Testis (tissue), 2 donors: ENCODE measurements at regions not wholly inside any gene's neighbourhood (a gene's known extent, or its start where the extent isn't known, plus 50 kb on each side); places are given as distances from the start of the nearest gene placed in this dataset.

ENCODE experiments used
- DNase-seq: peaks from one replicate; pipeline ENCODE4 v3.0.0-alpha.2; 2019
- H3K27ac ChIP-seq, 2 donors: fragments of 200-600 bp; sonication (generic); one replicate each; pipeline ENCODE4 v1.5.1; 2019
- H3K27me3 ChIP-seq: fragments of 200-600 bp; sonication (generic); one replicate; pipeline ENCODE4 v1.5.1; 2019
- H3K36me3 ChIP-seq: fragments of 200-600 bp; sonication (generic); one replicate; pipeline ENCODE4 v1.5.1; 2017; ENCODE audit warnings: low read depth; ENCODE audit errors: missing control alignments
- H3K4me1 ChIP-seq: fragments of 200-600 bp; sonication (generic); one replicate; pipeline ENCODE4 v1.5.1; 2019
- H3K4me3 ChIP-seq, 2 donors: fragments of 200-600 bp; sonication (generic); one replicate each; pipeline ENCODE4 v1.5.1; 2017 to 2019
- H3K9me3 ChIP-seq: fragments of 200-600 bp; sonication (generic); one replicate; pipeline ENCODE4 v1.5.1; 2017
- CTCF ChIP-seq, 3 experiments: fragments of 450-650 bp in 2 of 3; fragments of 200-600 bp in 1 of 3; sonication (generic) in 1 of 3; IDR thresholded peaks; one replicate each; pipeline ENCODE4 v1.5.1; 2016 to 2019; ENCODE audit warnings: antibody characterized with exemption in 3 of 3, mild to moderate bottlenecking in 2 of 3, moderate library complexity in 1 of 3
- POLR2A ChIP-seq: fragments of 450-650 bp; IDR thresholded peaks from one replicate; pipeline ENCODE4 v1.6.1; 2017; ENCODE audit warnings: antibody characterized with exemption, mild to moderate bottlenecking, moderate library complexity
- WGBS, 2 donors: methylation state at CpG; one replicate each; pipeline ENCODE4 v1.1.5; 2018; 5-methylcytosine and 5-hydroxymethylcytosine counted together
- intact Hi-C: fragments of 100-400 bp; cut with DNase I; formaldehyde crosslinking; loops from one replicate; pipeline ENCODE4 v1.15.1; 2023; ENCODE audit warnings: low total_unique reads

- TF ChIP-seq CTCF (IDR thresholded peaks at IDR 0.05) (no peak), POLR2A (no peak)
- H3K9me3 ChIP-seq: no peaks in the 10 kb centered on the region
- H3K4me3 ChIP-seq: no peak overlapping the region
- DNase-seq: no peak
- intact Hi-C loops: no loop called here
- WGBS, 2 donors: 71 to 83% methylated on average over 2 of the region's 2 CpGs
- peaks cover 5% of the 10 kb centered on the region for H3K4me1 ChIP-seq
- H3K27ac ChIP-seq: no peak overlapping the region
- no peaks in the 10 kb centered on the region for H3K27me3 ChIP-seq
- H3K36me3 ChIP-seq: no peaks in the 10 kb centered on the region
Measured at GRCh38 chr1:243912347-243912746, 62.3 kb upstream of the AKT3 start.

- Histone ChIP-seq H3K4me3 (no peak overlapping the region), H3K27ac (no peak overlapping the region), H3K36me3 (no peaks in the 10 kb centered on the region), H3K4me1 (no peaks in the 10 kb centered on the region), H3K9me3 (no peaks in the 10 kb centered on the region), H3K27me3 (no peaks in the 10 kb centered on the region)
- 79 to 89% methylated on average over 6 of the region's 6 CpGs for WGBS, 2 donors
- TF ChIP-seq POLR2A (no peak), CTCF (IDR thresholded peaks at IDR 0.05) (no peak)
- intact Hi-C loops: no loop called here
- DNase-seq: no peak
Measured at GRCh38 chr1:243910607-243911006, 60.6 kb upstream of the AKT3 start.

- Histone ChIP-seq H3K4me1 (no peaks in the 10 kb centered on the region), H3K36me3 (no peaks in the 10 kb centered on the region), H3K9me3 (no peaks in the 10 kb centered on the region), H3K27me3 (no peaks in the 10 kb centered on the region), H3K4me3 (no peak overlapping the region), H3K27ac (no peak overlapping the region)
- 65 to 72% methylated on average over 4 of the region's 4 CpGs for WGBS, 2 donors
- no peak for DNase-seq
- TF ChIP-seq CTCF (IDR thresholded peaks at IDR 0.05) (no peak), POLR2A (no peak)
- intact Hi-C loops: no loop called here
Measured at GRCh38 chr1:243903895-243904294, 53.9 kb upstream of the AKT3 start.

- no peaks in the 10 kb centered on the region for H3K9me3 ChIP-seq
- no peaks in the 10 kb centered on the region for H3K36me3 ChIP-seq
- TF ChIP-seq POLR2A: no peak
- TF ChIP-seq CTCF (IDR thresholded peaks at IDR 0.05): no peak
- intact Hi-C loops: no loop called here
- peak; percentile 29 for DNase-seq
- H3K4me3 ChIP-seq: no peak overlapping the region
- WGBS, 2 donors: 59 to 66% methylated on average over 4 of the region's 4 CpGs
- H3K4me1 ChIP-seq: no peaks in the 10 kb centered on the region
- no peak overlapping the region for H3K27ac ChIP-seq
- H3K27me3 ChIP-seq: no peaks in the 10 kb centered on the region
Measured at GRCh38 chr1:243903041-243903440, 53.0 kb upstream of the AKT3 start.

- intact Hi-C loops: no loop called here
Measured at GRCh38 chr1:243902100-243902499, 52.1 kb upstream of the AKT3 start.

More at GRCh38 chr1:243902100-243902499, 52.1 kb upstream of the AKT3 start:
- H3K27ac ChIP-seq: no peak overlapping the region
- DNase-seq: no peak
- H3K36me3 ChIP-seq: no peaks in the 10 kb centered on the region
- no peaks in the 10 kb centered on the region for H3K9me3 ChIP-seq
- H3K27me3 ChIP-seq: no peaks in the 10 kb centered on the region
- no peak overlapping the region for H3K4me3 ChIP-seq
- H3K4me1 ChIP-seq: no peaks in the 10 kb centered on the region
- WGBS, 2 donors: 52 to 61% methylated on average over 2 of the region's 2 CpGs
- TF ChIP-seq POLR2A: no peak
- TF ChIP-seq CTCF (IDR thresholded peaks at IDR 0.05): no peak
